Glomerular endothelial cell (primary cell): ENCODE measurements at regions not wholly inside any gene's neighbourhood (a gene's known extent, or its start where the extent isn't known, plus 50 kb on each side); places are given as distances from the start of the nearest gene placed in this dataset.

Experiments used
- DNase-seq: peaks from one replicate; pipeline ENCODE4 v3.0.0-alpha.2; 2011; ENCODE audit warnings: low read depth, low spot score; ENCODE audit errors: extremely low read depth

DNA sequence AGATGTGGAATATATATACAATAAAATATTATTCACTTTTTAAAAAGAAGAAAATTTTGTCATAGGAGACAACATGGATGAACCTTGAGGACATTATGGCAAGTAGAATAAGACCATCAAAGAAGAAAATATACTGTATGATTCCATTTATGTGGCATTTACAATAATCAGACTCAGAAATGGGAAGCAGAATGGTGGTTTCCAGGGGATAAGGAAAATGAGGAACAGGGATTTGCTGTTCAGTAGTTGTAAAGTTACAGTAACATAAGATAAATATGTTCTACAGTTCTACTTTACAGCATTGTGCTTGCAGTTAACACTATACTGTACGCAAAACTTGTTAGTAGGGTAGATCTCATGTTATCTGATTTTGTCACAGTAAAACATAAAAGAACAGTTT, 1271.0 kb downstream of the LRFN5 start:
- DNase-seq, result no peak

DNA sequence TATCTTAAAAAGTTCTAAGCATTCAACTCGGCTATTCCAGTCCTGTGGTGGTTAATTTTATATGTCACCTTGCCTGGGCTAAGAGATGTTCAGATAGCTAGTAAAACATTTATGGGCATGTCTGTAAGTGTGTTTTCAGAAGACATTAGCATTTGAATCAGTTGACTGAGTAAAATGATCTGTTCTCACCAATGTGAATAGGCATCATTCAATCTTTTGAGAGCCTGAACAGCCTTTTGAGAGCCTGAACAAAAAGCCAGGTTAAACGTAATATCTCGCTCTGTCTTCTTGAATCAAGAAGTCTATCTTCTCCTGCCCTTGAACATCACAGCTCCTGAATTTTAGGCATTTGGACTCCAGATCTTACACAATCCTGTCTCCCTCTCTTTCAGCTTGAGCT, 1266.1 kb downstream of the LRFN5 start:
- no peak for DNase-seq

DNA sequence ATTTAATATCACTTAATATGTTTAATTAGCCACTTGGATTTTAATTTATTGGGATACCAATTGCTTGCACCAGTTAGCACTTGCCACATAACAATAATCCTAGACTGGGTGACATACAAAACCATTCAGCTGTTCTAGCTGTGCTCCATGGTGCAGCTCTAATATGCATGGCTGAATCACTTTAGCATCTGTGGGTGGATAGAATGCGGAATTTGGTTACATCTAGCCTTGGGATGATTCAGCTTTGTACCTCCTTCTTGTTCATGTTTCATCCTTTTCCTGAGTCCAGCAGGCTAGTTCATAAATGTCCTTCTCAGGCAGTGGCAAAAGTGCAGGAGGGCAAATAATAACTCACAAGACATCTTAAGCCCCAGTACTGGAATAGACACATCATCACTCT, 1263.0 kb downstream of the LRFN5 start:
- no peak for DNase-seq

DNA sequence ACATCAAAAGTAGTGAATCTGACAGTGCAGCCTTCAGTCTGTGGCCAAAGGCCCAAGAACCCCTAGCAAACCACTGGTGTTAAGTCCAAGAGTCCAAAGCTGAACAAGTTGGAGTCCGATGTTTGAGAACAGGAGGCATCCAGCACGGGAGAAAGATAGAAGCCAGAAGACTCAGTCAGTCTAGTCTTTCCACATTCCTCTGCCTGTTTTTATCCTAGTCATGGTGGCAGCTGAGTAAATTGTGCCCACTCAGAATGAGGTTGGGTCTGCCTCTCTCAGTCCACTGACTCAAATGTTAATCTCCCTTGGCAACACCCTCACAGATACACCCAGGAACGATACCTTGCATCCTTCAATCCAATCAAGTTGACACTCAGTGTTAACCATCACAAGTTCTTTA, 1255.4 kb downstream of the LRFN5 start:
- no peak for DNase-seq

DNA sequence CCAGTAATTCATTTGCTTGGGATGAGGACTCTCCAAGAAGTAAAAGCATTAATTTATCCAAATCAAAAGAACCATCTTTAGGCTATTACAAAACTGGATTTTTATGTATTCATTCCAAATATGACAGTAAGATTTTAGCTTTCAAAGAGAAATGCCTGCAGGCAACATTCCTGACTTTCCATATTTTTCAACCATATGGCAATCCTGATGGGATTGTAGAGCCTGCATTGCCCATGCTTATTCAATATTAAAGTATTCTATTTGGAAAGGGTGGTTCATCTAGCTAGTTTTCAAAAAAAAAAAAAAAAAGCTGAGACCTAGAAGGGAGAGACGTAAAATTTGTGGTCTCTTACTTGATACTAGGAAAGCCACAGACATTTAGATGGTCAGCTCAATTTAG, 1253.7 kb downstream of the LRFN5 start:
- DNase-seq, result no peak

DNA sequence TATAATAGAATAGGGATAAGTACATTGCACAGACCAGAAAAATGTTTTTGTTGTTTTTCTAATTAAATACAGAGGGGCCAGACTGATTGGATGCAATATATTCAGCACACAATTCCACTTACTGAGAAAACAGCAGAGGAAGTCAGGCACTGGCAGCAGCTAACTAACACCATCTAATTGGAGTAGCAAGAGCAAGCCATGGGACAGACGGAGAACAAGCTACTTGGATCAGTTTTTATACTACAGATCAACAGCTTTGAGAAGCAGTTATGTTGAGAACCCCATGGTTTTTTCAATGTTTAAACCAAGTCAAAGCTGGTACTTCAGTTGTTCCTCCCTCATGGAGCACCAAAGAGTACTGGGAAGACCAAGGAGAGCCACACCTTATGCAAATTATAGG, 1249.4 kb downstream of the LRFN5 start:
- no peak for DNase-seq

DNA sequence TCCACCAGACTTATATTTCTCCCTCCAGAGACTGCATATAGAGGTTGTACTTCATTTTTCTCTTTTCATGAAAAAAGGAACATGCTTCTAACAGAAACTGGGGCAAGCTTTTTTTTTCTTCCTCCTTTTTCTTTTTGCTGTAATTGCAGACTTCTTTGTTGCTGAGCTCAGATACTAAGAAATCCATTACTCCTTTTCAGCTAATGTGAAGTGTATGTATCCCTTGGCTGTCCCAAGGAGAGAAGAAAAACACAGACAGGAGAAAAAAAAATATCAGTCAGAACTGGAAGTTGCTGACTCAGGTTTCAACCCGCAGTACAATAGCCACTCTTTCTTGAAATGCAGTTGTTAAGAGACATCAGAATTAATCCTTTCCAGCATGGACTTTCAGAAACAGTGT, 1248.4 kb downstream of the LRFN5 start:
- DNase-seq, result no peak

DNA sequence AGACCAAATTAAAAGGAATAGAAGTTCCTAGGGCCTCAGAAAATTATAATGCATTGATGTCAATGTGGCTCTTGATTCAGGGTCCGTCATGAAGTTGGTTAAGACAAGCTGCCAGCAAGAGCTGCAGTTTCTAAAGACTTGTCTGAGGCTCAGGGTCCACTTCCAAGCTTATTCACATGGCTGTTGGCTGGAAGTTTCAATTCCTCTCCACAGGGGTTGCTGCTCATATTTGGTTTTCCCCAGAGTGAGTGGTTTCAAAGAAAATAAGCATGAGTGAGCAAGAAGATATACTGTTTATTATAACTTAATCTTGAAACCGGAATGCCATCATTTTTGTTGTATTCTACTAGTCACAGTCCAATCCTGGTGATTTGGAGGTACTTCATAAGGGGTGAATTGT, 1247.4 kb downstream of the LRFN5 start:
- DNase-seq, result no peak

DNA sequence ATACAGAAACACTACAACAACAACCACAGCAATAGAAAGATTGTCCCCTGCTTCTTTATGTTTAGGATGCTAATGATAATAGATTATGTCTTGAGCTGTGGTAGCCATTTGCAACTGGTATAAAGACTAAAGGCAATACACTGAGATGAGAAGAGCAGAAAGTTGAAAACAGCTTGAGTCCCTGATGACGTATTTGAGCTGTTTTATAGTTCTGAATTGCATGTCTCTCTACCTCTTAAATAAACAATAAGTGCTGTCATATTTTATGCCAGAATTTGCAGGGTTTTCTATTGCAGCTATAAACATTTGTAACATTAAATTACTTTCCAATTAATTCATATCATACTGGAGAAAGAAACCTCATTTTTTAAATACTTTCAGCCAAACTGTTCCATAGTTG, 1242.0 kb downstream of the LRFN5 start:
- no peak for DNase-seq

DNA sequence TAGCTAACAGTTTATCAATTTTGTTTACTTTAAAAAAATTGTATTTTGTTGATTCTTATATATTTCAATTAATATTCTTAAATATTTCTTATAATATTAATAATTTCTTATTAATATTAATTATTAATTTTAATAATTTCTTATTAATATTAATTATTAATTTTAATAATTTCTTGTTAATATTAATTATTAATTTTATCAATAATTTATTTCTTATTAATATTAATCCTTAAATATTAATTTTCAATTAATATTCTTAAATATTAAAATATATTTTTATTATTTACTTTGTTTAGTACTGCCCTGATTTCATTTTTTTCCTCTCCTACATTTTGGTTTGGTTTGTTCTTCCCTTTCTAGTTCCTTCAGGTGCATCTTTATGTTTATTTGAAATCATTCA, 1208.1 kb downstream of the LRFN5 start:
- DNase-seq, result no peak

DNA sequence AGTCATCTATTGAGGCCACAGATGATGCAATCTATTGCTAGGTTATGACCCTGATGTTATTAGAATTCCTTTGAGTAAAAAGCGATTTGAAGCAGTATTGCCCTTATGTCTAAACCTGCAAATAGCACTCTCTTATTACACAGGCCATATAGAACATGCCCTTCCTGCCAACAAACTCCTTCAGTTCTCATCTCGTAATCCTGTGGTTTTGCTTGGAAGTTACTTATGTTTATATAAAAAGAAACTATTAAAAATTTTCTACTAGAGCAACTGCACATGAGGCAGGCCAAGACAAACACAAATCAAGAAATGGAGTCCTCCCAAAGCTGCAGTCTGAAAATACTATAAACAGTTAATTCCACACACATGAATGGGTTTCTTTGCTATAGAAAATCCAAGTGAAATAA, 1200.2 kb downstream of the LRFN5 start:
- DNase-seq, result no peak

DNA sequence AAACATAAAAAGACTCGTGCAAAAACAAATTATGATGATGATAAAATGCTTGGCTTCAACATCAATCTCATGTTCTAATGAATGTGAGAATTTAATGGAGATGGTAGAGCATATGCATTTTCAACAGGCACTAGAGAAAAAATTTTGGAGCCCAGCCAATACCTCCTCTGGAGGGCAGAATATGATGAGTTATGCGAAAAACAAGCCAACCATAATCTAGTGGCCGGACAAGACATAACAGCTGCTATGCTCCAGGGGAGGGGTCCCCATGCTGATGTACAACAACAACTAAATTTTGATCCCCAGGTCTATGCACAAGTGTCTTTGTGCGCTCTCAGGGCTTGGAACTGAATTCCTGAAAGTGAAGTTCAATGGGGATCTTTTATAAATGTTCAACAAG, 1197.5 kb downstream of the LRFN5 start:
- DNase-seq, result no peak

DNA sequence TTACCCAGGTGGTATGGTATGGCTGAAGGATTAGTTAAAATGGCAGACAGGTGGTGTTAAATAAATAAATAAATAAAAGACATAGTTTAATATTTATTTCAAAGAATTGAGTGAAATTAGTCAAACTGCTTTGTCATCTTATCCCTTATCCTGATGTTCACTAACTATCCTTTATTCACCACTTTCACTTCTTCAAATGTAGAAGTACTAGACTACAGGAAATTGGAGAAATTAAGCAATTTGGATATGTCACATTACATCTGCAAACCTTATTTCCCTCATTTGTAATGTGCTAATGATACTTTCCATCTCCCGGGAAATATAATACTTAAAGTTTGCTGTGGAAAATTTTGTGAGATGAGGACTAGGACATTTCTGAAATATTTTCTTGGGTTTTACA, 1195.7 kb downstream of the LRFN5 start:
- no peak for DNase-seq

DNA sequence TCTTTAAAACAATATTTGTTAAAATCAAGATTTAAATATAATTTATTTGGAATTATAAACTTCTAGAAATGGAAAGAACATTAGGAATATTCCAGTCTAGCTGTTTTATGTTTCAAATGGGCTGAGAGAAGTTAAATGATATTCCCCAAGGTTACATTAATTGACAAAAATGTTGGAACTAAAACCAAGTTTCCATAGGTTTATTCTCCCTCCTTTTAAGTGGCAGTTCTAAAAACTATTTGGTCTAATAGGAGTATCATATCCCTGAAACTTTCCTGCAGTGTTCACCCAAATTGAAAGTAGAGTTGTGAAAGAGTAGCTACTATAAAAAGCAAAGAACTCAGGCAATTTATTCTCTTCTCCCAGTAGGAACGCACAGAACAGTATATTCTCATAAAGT, 1185.5 kb downstream of the LRFN5 start:
- DNase-seq, result no peak

DNA sequence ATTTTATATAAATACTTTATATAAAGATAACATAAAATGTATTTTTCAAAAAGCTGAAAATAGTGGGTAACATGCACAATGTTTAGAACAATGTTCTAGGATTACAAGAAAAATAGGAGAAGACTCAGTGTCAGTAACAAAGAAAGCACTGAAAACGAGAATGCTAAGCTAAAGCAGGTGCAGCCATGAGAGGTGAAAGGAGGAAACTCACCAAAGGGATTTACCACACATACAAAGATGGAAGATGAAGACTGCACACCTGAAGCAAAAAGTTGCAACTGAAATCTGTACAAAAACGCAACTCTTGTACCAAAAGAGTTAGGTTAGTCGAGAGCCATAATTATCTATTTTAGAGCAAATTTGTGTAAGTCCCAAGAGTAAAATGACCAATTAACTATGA, 1176.1 kb downstream of the LRFN5 start:
- DNase-seq, result no peak

DNA sequence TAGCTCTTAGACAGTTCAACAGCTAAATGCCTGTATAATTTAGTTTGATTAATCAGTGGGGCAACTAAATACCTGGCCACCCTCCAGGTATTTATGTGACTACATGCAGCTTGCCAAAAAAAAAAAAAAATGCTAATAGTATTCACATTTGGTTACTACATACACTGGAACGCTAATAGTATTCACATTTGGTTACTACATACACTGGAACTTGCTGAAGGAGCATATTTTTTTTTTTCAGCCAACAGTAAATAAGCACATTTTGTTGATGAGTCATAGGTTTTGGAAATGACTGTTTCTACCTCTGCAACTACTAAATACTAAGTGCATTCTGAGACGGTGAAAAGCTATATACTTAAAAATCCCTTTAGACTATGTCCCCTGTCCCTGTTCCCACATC, 1172.3 kb downstream of the LRFN5 start:
- DNase-seq, result no peak

DNA sequence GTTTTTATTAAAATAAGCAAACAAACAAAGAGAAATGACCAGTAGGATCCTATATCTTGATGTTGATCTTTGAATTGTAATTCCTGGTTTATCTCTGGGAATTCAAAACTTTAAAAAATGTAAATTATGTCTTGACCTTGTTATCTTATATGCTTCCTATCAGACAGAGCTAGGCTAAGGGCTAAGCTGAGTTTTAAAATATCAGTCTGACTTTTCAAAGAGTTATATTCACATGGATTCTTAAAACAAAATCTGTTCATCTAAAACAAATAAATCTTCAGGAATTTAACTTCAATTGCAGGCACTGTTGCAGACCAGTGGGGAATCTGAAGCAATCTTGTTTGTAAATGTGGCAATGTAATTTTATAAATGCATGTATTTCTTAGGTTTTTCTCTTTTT, 1144.1 kb downstream of the LRFN5 start:
- no peak for DNase-seq

DNA sequence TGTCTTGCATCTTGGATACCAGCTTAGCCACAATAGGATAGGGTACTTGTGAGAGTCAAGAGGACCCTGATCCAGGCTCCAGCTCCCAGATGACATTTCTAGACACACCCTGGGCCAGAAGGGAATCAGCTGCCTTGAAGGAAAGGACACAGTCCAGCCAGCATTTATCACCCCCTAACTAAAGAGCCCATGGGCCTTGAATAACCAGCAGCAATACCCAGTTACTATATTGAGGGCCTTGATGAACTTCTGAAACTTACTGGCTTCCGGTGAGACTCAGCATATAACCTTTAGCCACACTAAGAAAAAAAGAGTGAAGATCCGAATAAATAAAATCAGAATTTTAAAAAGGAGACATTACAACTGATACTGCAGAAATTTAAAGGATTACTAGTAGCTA, 1135.4 kb downstream of the LRFN5 start:
- DNase-seq, result no peak

DNA sequence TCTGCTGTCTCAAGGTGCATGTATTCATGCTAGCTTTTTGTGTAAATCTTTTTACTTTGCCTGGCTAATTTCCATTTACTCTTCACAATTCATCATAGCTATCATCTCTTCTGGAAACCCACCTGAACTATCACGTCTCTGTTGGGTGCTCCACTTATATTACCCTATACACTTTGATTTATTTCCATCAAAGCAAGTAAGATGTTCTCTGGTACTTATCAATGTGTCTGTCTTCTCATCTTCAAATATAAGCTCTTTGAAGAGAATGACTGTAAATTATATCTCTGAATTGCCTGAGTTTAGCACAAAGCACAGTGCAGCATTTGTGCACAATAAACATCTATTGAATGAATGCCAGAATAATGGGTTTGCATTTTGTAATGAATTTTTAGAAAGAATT, 1129.7 kb downstream of the LRFN5 start:
- no peak for DNase-seq

DNA sequence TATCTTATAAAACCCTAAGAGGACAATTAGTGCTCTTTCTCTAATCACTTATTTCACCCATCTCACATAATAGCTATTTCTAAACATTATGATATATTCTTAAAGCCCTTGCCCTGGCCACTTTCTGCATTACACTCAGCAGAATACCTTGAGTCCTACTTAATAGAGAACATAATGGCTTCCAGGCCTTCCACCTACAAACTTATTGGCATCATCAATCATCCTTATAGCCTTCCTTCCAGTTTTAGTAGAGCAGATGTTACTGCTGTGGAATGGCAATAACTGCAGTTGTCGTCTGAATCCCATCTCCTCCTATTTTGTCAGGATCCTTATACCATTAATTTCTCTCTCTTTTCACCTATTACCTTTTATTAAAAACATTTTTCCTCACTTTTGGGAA, 1127.4 kb downstream of the LRFN5 start:
- no peak for DNase-seq

DNA sequence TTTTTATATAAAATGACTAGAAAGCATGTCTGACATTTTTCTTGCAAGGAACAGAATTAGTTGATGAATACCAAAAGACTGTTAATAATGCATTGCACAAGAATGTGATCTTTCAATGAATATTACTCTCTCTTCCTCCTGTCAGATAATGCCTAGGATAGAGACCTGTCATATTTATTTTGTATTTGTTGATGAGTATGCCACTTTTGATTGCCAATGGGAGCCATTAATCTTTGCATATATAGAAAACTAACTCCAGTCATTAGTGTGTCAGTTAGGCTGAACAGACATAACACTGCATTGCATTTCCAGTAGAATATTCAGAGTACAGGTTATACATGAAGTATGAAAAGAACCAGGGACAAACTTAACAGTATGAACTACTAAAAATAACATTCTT, 1125.3 kb downstream of the LRFN5 start:
- no peak for DNase-seq

DNA sequence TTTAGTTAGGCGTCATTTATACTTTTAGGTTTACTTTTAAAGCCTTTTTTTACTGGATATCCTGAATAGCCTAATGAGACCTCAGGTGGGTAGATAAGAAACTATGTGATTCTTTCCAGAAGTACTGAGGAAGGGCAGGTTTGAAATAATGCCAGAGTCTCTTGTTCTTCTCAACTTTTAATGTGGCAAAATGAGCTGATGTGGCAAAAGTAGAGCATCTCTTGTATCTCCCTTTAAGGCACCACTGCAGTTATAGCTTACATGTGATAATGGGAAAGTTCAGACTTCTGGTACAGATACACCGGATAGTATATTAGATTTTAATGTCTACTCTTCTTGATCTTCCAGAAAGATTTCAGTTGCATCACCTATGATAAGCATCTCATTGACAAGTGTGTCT, 1124.8 kb downstream of the LRFN5 start:
- no peak for DNase-seq

DNA sequence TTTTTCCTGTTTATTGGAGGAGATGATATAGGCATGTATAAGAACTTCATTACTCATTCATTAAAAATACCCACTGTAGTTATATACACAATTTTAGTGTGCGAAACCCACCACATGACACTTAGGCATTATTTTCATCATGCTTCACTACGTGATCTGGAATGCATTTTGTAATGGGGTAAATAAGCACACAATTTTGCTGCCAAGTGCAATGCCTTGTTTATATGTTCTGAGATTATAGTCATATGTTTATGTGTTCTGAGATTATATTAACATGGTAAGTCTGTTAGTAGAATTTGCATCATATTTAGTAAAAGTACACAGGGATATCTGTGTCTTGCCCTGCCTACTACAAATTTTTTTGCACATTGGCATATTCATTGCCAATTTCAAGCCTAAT, 1123.0 kb downstream of the LRFN5 start:
- no peak for DNase-seq

DNA sequence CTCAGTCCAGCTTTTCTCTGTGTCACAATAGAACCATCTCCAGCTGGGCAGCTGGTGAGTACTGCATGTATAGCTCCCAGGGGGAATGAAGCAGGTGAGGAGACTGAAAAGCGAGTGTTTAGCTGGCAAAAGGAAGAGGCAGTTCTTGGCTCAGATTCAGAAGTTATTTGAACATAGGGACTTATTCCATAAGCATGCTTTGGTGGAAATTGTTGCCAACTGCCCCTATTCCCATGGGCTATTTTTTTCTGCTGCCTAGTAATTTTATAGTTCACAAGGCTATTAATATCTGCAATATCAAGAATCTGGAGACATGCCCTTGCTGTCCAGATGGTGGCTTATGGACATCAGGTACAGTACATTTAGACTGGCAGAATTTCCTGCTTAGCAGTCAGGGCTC, 1112.7 kb downstream of the LRFN5 start:
- DNase-seq, result no peak
